GM12891 (cell line): ENCODE measurements at regions not wholly inside any gene's neighbourhood (a gene's known extent, or its start where the extent isn't known, plus 50 kb on each side); places are given as distances from the start of the nearest gene placed in this dataset.

ENCODE experiments used
- DNase-seq: peaks from one replicate; pipeline ENCODE4 v3.0.0; 2011; ENCODE audit warnings: low spot score; ENCODE audit not compliant: insufficient read length
- FAIRE-seq: peaks from 2 replicates; lab custom pipeline; 2011; peaks lifted over from hg19 to GRCh38; lab: Jason Lieb, UNC
- PAX5 ChIP-seq: IDR thresholded peaks from 2 replicates; pipeline ENCODE4 v1.6.1; 2011; ENCODE audit warnings: low read length, moderate library complexity, mild to moderate bottlenecking; ENCODE audit not compliant: insufficient read depth, severe bottlenecking
- POLR2A ChIP-seq: IDR thresholded peaks from 2 replicates; pipeline ENCODE4 v1.6.1; 2011; ENCODE audit warnings: low read depth, low read length, control low read depth
- POLR2AphosphoS5 ChIP-seq: IDR thresholded peaks from 2 replicates; pipeline ENCODE4 v1.6.1; 2011; ENCODE audit warnings: low read depth, low read length, control low read depth
- POU2F2 ChIP-seq: IDR thresholded peaks from 2 replicates; pipeline ENCODE4 v1.6.1; 2011; ENCODE audit warnings: low read depth, mild to moderate bottlenecking, control low read depth, low read length, moderate library complexity
- SPI1 ChIP-seq: IDR thresholded peaks from 2 replicates; pipeline ENCODE4 v1.6.1; 2011; ENCODE audit warnings: low read depth, low read length, control low read depth
- TAF1 ChIP-seq: IDR thresholded peaks from 2 replicates; pipeline ENCODE4 v1.6.1; 2011; ENCODE audit warnings: low read depth, low read length, control low read depth

DNA sequence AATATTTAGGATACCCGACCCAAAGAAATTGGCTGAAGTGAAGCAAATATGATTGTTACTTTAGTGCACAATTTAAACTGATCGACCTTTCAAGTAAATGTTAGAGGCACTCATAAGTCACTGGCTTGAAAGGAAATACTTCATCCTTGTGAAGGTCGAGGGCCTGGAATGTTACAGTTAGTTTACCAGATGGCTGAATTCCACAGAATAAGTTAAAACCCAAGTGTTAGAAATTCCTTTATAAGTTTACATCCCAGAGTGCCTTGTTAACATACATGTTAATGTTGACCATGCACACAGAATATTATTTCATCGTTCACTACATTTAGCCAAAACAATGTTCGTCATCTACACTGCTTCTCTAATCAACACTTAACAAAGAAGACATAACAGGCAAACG is 235.5 kb upstream of the ANO3 start:
- DNase-seq (no peak), FAIRE-seq (no peak)
- TF ChIP-seq SPI1 (no peak), POU2F2 (no peak), POLR2A (no peak), POLR2AphosphoS5 (no peak), TAF1 (no peak), PAX5 (no peak)

DNA sequence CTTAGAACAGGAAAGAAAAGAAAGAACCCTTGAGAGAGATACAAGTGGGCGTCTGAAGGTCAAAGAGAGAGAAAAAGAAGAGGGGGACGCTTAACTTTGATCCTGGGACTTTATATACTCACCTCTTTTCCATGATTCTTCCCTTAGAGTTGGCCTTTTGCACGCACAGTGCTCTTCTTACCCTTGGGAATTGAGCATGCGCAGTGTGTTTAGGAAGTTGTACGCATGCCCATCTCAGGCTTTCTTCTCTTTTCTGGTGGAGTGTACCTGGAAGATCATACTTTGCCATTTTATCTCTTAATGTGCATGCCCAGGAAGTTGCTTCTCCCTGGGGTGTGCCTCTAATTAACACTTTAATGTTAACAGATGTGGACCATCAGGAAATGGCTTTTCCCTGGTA is 229.6 kb upstream of the ANO3 start:
- FAIRE-seq, result no peak
- no peak for DNase-seq
- TF ChIP-seq TAF1 (no peak), POLR2A (no peak), POU2F2 (no peak), PAX5 (no peak), POLR2AphosphoS5 (no peak), SPI1 (no peak)

DNA sequence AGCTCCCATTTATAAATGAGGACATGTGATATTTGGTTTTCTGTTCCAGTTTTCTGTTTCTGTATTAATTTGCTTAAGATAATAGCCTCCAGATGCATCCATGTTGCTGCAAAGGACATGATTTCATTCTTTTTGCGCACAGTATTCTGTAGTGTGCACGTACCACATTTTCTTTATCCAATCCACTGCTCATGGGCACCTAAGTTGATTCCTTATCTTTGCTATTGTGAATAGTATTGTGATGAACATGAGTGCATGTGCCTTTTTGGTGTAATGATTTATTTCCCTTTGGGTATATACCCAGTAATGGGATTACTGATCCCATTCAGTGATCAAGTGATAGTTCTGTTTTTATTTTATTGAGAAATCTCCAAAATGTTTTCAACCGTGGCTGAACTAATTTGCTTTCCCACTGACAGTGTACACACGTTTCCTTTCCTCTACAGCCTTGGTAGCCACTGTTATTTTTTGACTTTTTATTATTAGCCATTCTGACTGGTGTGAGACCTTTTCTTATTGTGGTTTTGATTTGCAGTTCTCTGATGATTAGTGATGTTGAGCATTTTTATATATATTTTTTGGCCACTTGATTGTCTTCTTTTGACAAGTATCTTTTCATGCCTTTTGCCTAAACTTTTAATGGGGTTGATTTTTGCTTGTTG is 226.0 kb upstream of the ANO3 start:
- no peak for DNase-seq
- FAIRE-seq, result no peak
- TF ChIP-seq POU2F2 (no peak), TAF1 (no peak), PAX5 (no peak), SPI1 (no peak), POLR2AphosphoS5 (no peak), POLR2A (no peak)

DNA sequence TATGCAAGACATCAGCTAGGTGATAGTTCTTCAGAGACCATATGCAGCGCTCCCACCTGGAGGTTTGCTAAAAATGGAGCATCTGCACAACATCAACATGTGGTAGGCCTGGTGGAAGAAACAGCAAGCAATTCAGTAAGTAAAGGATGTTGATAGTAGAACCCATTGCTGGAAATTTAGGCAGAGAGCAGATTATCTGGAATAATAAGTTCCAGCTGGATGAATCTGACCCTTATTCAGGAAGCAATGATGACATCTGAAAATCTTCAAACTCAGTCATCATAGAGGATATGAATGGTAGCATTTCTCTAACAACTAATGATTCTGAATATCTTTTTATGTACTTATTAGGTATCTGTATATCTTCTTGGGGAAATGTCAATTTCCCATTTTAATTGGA is 225.2 kb upstream of the ANO3 start:
- no peak for TF ChIP-seq POLR2A
- TF ChIP-seq PAX5, result no peak
- no peak for TF ChIP-seq SPI1
- TF ChIP-seq POLR2AphosphoS5, result no peak
- TF ChIP-seq TAF1, result no peak
- TF ChIP-seq POU2F2, result no peak
- no peak for FAIRE-seq
- DNase-seq, result no peak

DNA sequence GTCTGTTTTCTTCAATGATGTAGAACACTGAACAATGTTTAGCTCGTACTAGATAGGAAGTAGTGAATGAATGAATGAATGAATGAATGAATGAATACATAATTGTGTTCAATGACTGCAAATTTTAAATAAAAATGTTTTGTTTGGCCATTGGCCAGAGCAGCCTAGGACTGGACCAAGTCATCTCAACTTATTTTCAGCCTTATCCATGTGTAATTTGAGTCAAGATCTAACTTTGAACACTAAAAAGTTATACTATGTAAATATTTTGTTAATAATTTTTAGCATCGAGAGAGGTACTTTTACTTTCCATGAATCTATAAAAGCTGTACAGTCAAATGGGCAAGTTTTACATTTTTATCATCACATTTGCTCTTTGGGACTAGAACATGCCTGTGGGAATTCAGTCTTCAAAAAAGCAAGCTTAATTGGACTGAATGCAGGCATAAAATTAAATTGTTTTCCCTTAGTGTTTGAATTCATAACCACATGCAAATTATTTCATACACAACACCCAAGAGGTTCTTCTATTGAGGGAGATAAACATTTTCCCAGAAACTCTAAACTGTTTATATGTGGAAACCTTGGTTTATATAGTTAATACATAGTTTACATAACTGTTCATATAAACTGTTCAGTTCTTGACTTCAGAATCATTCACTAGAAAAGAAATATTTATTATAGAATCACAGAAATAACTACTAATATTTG is 222.1 kb upstream of the ANO3 start:
- no peak for DNase-seq
- TF ChIP-seq SPI1 (no peak), POLR2A (no peak)
- no peak for FAIRE-seq

DNA sequence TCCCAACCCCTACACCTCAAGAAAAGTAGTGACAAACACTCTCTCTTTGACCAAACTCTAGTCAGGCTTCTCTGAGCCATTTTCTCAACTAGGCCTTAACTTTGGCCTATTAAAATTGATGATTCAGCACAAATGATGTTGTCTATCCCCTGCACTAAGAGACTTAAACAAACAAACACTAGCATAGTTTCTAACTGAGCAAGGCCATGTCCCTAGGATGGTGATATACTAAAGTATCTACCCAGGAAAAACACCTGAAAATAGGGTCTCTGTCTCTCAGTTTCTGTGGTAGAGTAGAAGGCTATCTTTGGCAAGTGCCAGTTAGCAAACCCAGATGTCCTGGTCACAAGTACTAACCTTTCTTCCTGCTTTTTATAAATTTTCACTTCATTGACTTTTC is 219.7 kb upstream of the ANO3 start:
- TF ChIP-seq TAF1, result no peak
- no peak for TF ChIP-seq POLR2AphosphoS5
- no peak for TF ChIP-seq POU2F2
- no peak for TF ChIP-seq SPI1
- TF ChIP-seq POLR2A, result no peak
- TF ChIP-seq PAX5, result no peak
- FAIRE-seq (peak; percentile 28), DNase-seq (no peak)

DNA sequence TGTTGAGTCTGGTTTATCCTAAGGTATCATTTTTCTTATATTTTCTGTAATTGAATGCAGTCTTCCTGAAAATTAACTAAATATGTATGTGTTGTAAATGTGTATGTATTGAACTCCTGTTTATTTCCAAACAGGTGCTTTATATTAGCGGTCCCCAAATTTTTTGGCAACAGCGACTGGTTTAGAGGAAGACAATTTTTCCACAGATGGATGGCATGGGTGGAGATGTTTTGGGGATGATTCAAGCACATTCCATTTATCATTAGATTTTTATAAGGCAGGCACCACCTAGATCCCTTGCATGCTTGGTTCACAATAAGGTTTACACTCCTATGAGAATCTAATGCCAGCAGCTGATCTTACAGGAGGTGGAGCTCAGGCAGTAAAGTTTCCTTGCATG is 210.5 kb upstream of the ANO3 start:
- no peak for TF ChIP-seq TAF1
- no peak for TF ChIP-seq POLR2A
- TF ChIP-seq POLR2AphosphoS5, result no peak
- TF ChIP-seq SPI1, result no peak
- TF ChIP-seq POU2F2, result no peak
- TF ChIP-seq PAX5, result no peak
- DNase-seq (no peak), FAIRE-seq (no peak)

DNA sequence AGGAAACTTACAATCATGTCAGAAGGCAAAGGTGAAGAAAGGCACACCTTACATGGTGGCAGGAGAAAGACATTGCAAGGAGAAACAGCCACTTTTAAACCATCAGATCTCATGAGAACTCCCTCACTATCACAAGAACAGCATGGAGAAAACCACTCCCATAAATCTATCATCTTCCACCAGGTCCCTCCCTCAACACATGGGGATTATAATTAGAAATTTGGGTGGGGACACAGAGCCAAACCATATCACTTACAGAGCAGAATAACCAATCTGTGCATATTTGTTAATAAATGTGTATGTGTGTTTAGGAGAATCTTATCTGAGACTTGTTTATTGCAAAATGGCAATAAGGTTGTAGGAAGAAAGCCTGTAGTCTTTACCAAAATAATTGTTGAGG is 205.2 kb upstream of the ANO3 start:
- TF ChIP-seq POLR2A (no peak), SPI1 (no peak), POU2F2 (no peak), POLR2AphosphoS5 (no peak), TAF1 (no peak), PAX5 (no peak)
- DNase-seq (no peak), FAIRE-seq (no peak)

DNA sequence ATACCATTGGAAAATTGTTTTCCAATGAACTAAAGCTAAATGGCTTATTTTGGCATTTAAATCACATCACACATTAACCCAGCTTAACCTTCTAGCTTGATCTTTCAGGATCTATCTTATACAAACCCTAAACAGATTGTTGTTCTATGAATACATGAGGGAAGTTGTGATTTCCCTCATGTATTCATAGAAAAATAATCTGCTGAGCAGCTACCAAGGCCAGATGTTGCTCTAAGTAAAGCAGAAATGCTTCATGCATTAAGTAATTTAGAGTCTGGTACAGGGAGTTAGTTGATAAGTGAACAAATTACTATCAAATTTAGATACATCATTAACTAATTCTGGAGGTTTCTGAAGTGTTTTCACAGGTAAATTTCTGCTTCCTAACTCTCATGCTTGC is 204.6 kb upstream of the ANO3 start:
- FAIRE-seq (no peak), DNase-seq (no peak)
- TF ChIP-seq POU2F2 (no peak), SPI1 (no peak), POLR2AphosphoS5 (no peak), PAX5 (no peak), POLR2A (no peak), TAF1 (no peak)

DNA sequence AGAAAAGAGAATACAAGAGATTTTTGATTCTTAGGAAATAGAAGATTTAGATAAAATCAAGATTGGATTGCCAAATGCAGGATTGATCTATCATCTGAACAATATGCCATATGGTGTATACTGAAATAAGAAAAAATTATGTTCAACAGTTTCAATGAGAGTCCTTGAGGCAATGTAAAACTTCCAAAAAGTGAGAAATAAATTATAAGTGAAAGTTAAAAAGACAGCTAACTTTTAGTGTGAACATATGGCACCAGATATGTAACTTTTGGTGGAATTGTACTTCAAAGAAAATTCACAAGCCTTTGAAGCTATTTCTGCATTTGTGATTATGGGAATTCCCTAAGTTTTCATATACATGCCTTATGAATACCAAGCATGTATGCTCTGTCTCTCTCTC is 200.5 kb upstream of the ANO3 start:
- DNase-seq (no peak), FAIRE-seq (no peak)
- TF ChIP-seq POU2F2 (no peak), POLR2AphosphoS5 (no peak), SPI1 (no peak), PAX5 (no peak), POLR2A (no peak), TAF1 (no peak)
